ENCODE measurements at regions not wholly inside any gene's neighbourhood (a gene's known extent, or its start where the extent isn't known, plus 50 kb on each side); places are given as distances from the start of the nearest gene placed in this dataset.
"Not testable (repeated sequence)": the region's sequence is repeated elsewhere in the genome, so short reads cannot be mapped to it uniquely, and the experiment has no call there.

DNA sequence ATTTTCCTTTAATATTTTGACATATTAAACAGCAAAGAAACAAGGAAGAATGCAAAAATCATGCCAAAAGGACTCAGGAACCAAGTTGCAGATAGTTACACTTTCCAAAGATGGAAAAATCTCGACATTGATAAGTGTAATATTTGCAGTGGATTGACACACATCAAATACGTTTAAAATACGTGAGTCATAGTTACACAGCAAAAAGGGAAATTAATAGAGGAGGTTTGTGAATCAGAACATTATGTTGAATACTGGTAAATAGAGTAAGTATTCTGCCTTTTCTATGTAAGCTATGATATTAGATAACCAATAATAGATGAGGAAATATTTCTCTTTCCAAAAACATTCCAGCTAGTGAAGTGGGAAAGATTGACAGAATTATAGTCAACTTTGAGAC, 1761.3 kb upstream of the IGFBP7 start:
- DNase-seq (ENCODE audit: low read depth, low spot score) = no peak

DNA sequence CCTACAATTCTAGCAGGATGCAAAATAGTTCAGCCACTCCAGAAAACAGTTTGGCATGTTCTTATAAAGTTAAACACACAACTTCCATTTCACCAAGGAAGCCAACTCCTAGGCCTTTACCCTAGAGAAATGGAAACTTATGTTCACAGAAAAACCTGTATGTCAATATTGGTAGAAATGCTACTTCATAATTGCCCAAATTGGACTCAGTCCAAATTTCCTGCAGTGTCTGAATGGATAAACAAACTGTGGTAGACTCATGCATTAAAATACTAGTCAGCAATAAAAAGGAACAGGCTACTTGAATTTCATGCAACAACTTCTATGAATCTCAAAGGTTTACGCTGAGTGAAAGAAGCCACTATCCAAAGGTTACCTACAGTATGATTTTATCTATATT, 1738.8 kb upstream of the IGFBP7 start:
- no peak for DNase-seq (ENCODE audit: low read depth, low spot score)

DNA sequence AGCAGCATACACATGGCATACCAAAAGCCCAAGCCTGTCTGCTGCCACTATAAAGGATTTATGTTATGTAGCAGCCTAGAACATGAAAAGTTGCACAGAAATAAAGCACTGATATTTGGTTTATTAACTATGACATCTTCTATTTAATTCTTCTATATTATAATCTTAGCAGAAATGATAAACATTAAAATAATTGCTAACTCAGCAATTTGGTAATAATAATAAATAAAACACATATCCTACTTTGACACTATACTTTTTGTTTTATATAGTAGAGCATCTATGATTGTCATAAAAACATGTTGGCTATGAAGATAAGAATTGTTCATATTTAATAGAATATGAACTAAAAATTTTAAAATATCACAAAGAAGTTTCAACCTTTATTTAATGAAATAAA, 1733.3 kb upstream of the IGFBP7 start:
- DNase-seq (ENCODE audit: low read depth, low spot score) = no peak

DNA sequence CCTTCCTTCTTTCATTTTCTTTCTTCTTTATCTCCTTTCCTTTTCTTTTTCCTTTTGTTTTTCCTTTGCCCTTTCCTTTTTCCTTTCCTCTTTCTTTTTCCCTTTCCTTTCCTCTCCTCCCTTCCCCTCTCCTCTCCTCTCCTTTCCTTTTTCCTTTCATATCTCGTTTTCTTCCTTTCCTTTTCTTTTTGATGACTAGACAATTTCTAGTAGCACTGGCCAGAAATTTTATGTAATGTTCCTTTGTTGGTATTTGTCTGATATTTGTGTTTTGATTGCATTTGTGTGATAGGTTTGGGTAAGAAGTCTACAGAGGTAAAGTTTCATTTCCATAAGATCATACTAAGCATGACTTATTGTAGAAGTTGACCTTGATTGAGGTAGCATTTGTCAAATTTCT, 1722.9 kb upstream of the IGFBP7 start:
- no peak for DNase-seq (ENCODE audit: low read depth, low spot score)

DNA sequence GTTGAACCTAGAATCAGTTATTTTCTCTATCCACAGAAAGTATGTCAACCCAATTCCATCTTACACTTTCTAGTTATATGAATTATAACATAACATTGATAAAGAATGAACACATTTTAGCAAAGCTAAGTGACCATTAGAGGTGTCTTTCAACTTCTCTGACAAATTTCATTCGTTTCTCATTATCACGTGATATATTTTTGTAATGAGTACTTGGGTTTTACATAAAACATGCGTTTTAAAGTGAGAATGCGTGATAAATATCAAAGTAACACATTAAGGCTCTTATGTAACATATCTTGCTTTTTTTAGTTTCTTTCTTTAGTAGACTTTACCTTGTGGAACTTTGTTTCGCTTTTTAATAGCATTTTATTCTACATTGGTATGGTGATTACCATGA, 1715.1 kb upstream of the IGFBP7 start:
- DNase-seq (ENCODE audit: low read depth, low spot score) = no peak

DNA sequence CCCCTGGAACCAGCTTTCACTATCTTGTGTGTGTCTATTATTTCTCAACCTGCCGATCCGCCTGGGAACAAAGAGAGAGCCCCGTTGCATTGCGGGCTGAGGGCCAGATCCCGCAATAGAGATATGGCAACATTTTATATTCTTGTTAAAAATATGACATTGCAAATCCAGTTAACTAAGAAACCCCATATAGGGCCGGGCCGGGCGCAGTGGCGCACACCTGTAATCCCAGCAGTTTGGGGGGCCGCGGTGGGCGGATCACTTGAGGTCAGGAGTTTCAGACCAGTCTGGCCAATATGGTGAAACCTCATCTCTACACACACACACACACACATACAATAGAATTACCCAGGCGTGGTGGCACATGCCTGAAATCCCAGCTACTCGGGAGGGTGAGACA, 1708.4 kb upstream of the IGFBP7 start:
- not testable (repeated sequence) for DNase-seq (ENCODE audit: low read depth, low spot score)

DNA sequence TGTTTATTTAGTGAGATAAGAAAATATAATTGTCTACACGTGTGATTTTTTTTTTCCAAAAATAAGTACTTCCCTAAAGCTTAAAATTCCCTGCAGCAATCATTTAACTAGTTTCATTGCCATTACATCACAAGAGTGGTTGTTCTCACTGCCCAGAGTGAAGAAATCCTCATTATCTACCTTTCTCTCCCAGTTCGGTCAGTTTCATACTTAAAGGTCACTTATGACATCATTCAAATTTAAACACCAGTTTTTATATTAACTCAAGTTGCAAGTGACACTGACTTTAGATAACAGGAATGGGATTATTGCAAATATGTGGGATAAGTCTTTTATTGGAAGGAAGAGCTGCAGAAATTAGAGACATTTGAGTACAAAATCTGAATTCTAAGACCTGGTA, 1699.8 kb upstream of the IGFBP7 start:
- no peak for DNase-seq (ENCODE audit: low read depth, low spot score)

DNA sequence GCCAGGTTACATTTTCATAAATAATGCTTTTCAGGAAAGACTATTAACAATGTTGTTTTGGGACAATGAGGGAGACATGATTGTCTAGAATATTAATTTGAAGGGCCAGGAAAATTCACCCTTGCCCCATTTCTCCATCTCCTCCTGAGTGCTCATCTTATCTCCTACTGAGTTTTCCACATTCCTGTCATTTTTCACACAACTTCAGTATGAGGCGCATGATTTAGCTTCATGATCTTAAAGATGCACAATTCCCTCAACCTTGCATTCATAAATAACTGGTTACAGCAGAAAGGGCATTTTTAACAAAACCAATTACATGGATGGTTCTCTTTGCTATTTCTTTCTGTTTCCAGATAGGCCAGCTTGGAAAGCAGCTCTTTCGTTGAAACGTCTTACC, 1699.2 kb upstream of the IGFBP7 start:
- DNase-seq (ENCODE audit: low read depth, low spot score) = no peak

DNA sequence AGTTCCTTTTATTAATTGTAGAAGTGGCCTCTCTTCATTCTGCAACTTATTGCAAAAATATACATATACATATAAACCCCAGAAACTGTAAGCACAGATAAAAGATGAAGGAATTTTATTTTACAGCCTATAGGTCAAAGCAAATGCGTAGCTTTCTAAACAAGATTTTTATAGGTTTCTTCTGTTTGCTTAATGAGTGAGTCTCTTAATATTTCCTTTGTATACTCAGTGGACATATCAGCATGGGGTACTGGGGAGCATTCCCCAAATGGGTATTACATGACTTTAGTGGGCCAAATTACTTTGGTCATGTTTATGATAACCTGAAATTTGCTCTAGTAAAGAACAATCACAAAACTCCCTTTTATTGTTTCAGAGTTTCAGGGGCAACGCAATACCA, 1698.6 kb upstream of the IGFBP7 start:
- no peak for DNase-seq (ENCODE audit: low read depth, low spot score)

DNA sequence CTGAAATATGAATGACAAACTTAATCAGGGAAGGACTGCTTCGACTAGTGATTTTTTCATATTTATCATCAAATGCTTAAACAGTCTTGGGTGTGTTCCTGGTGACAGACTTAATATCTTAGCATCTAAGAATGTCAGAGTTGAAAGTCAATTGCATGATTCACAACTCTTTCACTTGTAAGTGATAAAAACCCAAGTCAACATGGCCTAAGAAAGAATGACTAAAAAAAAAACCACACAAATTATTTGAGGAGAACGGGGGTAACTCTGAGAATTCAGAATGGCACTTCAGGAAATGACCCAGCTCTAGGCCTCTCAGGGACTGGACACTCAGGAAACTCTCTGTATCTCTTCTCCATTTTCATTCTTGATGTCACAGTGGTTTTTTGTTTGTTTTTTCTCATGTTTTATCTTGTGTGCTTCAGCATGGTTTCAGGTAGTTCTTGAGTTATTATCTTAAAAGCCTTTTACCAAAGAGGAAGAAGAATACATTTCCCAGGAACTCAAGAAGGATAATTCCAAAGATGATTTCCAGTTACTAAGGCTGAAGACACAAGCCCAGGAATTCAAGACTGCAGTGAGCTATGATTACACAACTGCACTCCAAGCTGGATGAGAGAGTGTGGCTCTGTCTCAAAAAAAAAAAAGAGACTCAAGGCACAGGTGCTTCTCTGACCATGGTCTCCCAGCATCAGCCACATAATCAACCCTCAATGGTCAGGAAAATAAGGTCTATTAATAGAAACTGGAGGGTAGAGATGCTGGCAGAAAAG, 1697.8 kb upstream of the IGFBP7 start:
- DNase-seq (ENCODE audit: low read depth, low spot score) = no peak

DNA sequence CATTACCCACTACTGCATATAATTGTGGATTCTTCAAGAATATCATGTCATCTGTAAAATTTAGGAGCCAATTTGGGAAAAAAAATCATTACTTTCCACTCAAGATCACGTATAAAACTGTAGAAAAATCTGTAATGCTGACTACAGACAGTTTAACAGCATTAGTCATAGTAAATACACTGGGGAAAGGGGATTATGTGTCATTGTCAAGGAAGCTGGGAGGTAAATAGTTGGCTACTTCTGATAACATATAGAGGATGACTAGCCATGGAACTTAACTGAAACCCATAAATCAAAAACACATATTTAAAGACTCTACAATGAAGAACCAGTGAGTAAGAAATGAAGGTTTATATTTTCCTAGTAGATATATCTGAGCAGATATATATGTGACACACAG, 1666.4 kb upstream of the IGFBP7 start:
- no peak for DNase-seq (ENCODE audit: low read depth, low spot score)

DNA sequence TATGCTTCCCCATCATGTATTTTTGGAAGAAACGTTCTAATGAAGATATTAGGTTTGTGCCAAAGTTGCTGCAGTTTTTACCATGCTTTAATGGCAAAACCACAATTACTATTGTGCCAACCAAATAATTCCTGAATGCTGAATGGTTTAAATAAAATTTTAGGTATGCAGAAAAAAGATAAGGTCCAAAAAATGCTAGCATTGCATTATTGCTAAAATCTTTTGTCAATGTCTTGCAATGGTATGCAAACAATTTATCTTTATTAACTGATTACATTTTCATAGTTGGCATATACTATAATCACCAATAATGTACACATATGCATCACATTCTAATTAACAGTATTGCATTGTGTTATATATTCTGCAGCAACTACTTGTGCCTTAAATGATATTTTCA, 1657.4 kb upstream of the IGFBP7 start:
- no peak for DNase-seq (ENCODE audit: low read depth, low spot score)

DNA sequence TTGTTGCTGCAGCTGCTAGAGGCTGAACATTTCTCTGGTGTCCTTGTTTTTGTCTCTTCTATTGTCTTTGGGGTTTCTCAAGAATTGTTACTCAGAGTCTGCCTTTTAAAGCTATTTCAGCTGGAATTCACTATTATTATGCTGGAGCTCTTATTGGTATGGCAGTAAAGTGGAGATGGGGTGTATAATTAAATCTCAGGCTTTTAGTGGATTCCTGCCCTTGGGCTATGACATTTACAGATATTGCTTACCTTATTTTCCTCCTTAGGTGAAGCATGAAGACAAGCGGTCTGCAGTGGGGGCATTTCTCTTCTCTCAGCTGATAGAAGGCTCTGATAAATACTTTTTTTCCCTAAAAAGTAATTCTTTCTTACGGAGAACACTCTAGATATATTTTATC, 1656.6 kb upstream of the IGFBP7 start:
- no peak for DNase-seq (ENCODE audit: low read depth, low spot score)

DNA sequence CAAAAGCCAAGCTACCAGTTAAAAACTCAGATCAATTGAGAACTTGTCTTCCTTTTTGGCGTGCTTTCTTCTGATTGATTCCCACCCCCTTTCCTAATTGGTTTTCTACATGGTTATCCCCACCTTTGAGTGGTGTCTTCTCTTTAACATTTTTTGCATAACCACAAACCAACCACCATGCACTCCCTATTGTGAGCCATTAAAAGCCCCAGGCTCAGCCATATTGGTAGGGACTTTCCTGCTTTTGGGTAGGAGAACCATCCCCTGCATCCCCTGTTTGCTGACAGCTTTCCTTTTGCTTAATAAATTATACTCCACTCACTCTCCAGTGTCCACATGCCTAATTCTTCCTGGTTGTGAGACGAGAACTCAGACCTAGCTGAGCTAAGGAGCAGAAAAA, 1651.4 kb upstream of the IGFBP7 start:
- DNase-seq (ENCODE audit: low read depth, low spot score) = no peak

DNA sequence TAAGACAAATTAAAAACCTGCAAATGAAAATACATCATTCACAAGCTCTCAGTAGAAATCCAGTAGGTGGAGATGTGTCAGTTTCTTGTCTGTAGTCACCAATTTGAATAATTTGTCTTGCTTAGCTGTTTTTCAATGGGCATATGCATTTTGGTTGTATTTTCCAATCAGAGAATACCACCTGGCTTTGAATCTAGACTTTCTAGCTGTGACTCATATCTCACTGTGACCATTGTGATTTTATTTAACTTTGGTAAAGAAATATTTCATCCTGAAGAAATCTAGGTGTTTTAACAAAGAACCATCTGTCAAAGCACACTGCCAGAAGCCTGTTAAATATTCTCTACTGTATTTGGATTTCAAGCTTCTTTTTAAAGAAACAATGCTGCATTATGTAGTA, 1650.6 kb upstream of the IGFBP7 start:
- DNase-seq (ENCODE audit: low read depth, low spot score) = no peak

DNA sequence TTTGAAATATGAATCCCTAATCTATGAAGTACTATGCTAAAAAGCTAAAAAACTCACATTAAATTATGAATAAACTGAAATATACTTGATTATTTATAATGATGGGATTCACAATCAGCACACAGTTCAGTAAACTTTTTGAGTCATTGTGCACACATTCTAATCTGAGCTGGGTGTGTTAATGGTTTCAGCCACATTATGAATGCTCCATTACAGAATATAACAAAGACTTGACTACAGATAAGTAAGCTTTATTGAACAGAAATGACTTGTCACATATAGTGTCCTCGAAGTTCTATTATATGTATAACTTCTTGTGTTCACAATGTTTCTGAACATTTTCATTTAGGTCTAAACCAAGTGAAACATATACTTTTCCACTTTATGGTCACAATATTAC, 1649.9 kb upstream of the IGFBP7 start:
- DNase-seq (ENCODE audit: low read depth, low spot score) = no peak

DNA sequence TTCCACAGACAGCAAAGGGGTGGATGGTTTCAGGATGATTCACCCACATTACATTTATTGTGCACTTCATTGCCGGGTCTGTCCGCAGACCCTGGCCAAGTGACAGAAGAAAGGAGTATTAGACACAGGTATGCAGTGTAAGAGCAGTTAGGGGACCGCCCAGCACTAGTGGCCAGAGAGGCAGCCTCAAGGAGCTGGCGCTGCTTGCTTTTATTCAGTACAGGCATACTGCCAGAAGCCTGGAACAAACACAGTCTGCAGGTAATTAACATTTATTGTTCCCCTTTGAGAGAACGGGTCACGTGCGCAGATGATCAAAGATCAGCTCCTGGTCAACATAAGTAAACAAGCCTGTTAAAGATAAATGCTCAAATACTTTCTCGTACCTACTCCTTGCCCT, 1639.0 kb upstream of the IGFBP7 start:
- no peak for DNase-seq (ENCODE audit: low read depth, low spot score)

DNA sequence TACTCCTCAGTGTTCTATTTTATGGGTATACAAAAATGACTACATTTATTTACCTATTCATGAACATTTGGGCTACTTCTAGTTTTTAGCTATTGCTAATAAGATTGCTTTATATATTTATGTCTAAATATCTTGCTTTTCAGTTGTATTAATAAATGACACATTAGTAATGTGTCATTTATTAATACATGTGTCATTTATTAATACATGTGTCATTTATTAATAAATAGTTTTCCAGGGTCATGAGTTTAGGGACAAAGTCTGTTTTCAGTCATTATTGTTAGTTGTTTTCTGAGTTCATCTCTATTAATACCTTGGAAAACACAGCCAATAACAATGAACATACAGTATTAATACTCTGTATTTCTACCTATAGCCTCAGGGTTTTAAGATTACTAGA, 1630.7 kb upstream of the IGFBP7 start:
- no peak for DNase-seq (ENCODE audit: low read depth, low spot score)

DNA sequence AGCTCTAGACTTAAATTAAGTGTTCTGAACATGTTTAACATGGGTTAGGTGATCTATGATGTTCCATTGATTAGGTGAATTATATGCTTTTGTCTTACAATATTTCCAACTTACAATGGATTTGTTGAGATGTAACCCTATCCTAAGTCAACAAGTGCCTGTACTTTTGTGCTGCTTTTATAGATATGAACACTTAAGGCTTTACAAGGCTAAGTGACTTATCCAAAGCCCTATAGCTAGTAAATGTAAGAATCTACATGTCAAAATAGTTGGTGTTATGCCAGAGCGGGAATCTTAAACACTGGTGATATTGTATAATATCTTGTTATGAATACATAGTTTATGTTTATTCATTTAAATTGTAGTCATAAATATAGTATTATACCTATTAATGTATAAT, 1629.1 kb upstream of the IGFBP7 start:
- no peak for DNase-seq (ENCODE audit: low read depth, low spot score)

DNA sequence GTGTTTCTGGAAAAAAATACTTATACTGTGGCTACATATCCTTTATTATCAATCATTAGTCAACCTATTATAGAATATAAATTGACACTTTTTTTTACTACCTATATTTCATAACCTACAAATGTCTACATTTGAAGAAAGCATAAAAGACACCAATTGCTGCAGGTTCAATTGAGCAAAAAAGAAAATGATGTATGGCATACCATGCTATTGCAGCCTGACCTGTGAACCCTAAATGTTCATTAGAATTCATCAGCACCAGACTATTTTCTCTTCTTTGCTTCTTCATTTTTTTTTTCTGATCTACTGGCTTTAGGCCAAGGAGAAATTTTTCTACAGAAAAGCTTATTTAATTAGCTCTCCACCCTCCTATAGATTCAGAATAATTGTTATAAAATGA, 1628.2 kb upstream of the IGFBP7 start:
- no peak for DNase-seq (ENCODE audit: low read depth, low spot score)

DNA sequence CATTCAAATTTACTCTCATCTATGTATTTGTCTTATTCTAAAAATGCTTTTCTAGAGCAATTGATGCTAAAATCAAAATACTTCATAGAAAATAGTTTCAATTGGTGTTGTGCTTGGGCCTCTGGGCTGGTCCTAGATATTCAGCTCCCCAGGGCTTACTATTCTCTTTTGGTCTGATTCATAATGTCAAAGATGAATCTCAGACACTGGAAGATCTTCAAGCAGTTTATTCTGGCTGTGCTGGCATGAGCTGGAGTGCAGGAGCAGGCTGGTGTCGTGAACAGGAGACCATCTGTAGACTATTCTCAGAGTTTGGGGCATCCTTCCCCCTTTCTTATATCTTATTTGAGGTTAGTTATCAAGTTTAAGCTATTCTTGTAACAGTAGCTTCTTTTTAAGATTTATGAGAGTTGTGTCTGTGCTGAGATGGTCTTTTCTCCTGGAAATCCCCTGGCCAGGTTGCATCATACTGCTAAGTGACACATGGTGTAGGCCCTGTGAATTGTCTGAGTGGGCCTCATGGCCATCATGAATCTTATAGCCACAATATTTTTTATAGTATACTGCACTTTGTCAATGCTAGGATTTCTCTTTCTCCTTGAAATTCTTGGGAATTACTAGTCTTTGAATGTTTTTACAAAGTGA, 1624.0 kb upstream of the IGFBP7 start:
- no peak for DNase-seq (ENCODE audit: low read depth, low spot score)

DNA sequence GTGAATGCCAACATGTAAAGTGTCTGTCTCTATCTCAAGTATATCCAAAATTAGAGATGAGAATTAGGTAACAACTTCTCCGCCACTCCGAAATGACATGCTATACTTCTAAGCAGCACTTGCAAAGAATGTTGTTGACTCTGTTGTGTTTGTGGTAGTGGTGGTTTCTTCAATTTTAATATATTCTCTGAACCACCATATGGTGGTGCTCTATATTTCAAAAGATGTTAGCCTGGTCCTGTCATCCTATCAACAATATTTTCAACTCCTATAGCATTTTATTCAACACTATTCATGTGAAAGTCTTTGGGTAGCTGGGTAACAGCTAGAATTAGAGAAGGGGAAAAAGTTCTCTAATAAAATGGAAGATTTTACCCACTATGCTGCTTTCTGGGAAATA, 1622.8 kb upstream of the IGFBP7 start:
- DNase-seq (ENCODE audit: low read depth, low spot score) = no peak

DNA sequence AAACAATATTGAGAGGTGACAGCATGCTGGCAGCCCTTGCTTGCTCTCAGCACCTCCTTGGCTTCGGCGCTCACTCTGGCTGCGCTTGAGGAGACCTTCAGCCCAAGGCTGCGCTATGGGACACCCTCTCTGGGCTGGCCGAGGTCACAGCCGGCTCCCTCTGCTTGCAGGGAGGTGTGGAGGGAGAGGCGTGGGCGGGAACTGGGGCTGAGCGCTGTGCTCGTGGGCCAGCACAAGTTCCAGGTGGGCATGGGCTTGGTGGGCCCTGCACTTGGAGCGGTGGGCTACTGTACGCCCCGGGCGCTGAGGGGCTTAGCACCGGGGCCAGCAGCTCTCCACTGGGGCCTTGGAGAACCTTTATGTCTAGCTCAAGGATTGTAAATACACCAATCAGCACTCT, 1613.8 kb upstream of the IGFBP7 start:
- DNase-seq (ENCODE audit: low read depth, low spot score) = no peak

DNA sequence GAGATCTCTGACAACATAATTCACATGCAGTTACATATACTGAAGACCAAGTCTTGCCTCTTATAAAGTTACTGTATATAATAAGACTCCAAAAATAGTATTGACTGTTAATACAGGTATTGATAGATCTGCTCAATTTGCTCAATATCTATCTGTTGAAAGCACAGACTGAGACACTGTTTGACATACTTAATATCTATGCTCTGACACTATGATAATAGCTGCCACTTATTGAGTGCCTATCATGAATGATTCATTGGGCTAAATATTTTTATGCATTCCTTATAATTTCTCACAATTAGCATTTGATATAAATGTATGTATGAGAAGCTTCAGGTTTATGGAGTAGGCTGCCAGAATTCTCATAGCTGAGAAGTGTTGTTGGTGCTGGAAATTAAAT, 1600.9 kb upstream of the IGFBP7 start:
- no peak for DNase-seq (ENCODE audit: low read depth, low spot score)

Data from brain pericyte (primary cell).